ENCODE measurements at regions not wholly inside any gene's neighbourhood (a gene's known extent, or its start where the extent isn't known, plus 50 kb on each side); places are given as distances from the start of the nearest gene placed in this dataset.

DNA sequence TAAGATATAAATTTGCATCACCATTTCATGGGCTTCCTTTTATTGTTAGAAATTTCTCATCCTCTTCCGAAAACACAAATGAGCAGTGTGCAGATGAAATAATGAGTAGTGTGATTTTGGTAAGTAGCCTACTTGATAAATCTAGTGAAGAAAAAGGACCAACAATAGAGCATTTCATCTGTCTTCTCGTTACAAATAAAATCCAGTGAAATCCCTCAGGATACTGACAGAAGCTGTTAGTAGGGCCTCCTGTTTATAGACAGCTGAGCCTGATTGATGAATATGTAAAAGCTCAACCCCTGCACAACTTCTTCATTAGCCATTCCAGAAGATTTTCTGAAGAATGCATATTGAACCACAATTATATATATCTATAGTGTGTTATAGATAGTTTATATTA is 363.7 kb upstream of the EPHA6 start:
- TF ChIP-seq, protein P1, sequence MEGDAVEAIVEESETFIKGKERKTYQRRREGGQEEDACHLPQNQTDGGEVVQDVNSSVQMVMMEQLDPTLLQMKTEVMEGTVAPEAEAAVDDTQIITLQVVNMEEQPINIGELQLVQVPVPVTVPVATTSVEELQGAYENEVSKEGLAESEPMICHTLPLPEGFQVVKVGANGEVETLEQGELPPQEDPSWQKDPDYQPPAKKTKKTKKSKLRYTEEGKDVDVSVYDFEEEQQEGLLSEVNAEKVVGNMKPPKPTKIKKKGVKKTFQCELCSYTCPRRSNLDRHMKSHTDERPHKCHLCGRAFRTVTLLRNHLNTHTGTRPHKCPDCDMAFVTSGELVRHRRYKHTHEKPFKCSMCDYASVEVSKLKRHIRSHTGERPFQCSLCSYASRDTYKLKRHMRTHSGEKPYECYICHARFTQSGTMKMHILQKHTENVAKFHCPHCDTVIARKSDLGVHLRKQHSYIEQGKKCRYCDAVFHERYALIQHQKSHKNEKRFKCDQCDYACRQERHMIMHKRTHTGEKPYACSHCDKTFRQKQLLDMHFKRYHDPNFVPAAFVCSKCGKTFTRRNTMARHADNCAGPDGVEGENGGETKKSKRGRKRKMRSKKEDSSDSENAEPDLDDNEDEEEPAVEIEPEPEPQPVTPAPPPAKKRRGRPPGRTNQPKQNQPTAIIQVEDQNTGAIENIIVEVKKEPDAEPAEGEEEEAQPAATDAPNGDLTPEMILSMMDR (conservative IDR thresholded peaks at IDR 0.05 in 1 of 2, IDR thresholded peaks at IDR 0.05 in 1 of 2; ENCODE audit: low read depth in 1 of 2, low read length in 2 of 2) = no peak
- no peak for TF ChIP-seq EZH2 (IDR thresholded peaks at IDR 0.05; ENCODE audit: low read length, missing control alignments)
